Peyer's patch (tissue), 4 donors: ENCODE measurements at regions not wholly inside any gene's neighbourhood (a gene's known extent, or its start where the extent isn't known, plus 50 kb on each side); places are given as distances from the start of the nearest gene placed in this dataset.
A peak's percentile ranks its signal among the peaks of the same experiment; 100 is the strongest.
"Not testable (repeated sequence)": the region's sequence is repeated elsewhere in the genome, so short reads cannot be mapped to it uniquely, and the experiment has no call there.

Experiments
- CTCF ChIP-seq, 6 experiments: fragments of 450-650 bp in 4 of 6; fragments of 200-600 bp in 2 of 6; sonication (generic) in 1 of 6; IDR thresholded peaks; one replicate each; pipeline ENCODE4 v1.5.1; 2017 to 2019; ENCODE audit warnings: antibody characterized with exemption in 6 of 6, mild to moderate bottlenecking in 3 of 6, moderate library complexity in 1 of 6
- POLR2A ChIP-seq, 2 donors: fragments of 450-650 bp; IDR thresholded peaks; one replicate each; pipeline ENCODE4 v1.5.1; 2017; ENCODE audit warnings: antibody characterized with exemption in 2 of 2, mild to moderate bottlenecking in 2 of 2, moderate library complexity in 2 of 2

DNA sequence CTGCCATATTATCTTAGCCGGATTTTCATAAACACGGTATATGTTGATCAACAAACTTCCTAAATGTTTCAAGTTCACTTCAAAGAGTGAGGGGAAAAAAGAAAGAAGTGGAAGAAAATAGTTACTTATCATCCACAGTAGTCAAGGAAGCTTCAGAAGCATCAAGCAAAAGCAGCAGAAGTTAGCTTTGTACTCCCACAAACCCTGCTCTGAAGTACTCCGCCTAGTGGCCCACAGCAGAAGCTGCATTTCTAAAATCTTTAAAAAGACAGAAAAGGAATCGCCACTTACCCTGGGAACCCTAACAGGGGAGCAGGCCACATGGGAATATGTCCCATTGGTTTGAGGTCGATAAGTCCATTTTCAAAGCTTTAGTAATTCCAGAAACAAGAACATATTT lies 158.1 kb downstream of the FOXD4L6 start:
- TF ChIP-seq POLR2A (IDR thresholded peaks at IDR 0.05) = not testable (repeated sequence)
- TF ChIP-seq CTCF (IDR thresholded peaks at IDR 0.05) = peak in 1 of 6 experiments; percentile 39
